ENCODE measurements at regions not wholly inside any gene's neighbourhood (a gene's known extent, or its start where the extent isn't known, plus 50 kb on each side); places are given as distances from the start of the nearest gene placed in this dataset.

DNA sequence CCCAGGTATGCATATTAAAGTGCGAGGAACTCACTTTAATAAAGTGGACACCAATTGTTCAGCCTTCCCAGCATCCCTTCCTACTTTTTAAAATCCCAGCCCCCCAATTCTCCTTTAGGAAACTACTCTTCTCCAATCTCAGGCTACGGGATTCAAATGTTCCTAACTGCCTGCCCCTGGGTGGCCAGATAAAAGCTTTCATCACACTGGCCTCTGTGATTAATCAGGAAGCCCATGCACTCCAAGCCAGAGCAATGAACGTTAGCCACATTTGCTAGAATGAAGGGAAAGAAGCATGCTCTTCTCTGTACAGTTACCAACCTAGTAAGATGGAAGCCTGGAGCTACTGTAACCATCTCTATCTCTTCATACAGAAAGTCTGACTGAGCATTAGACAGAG lies 250.3 kb upstream of the UBE2E2 start:
- intact Hi-C loops (cut with DNase I) = no loop called here
- ATAC-seq (ENCODE audit: poor library complexity) = peak; percentile 50
- no peak for DNase-seq

DNA sequence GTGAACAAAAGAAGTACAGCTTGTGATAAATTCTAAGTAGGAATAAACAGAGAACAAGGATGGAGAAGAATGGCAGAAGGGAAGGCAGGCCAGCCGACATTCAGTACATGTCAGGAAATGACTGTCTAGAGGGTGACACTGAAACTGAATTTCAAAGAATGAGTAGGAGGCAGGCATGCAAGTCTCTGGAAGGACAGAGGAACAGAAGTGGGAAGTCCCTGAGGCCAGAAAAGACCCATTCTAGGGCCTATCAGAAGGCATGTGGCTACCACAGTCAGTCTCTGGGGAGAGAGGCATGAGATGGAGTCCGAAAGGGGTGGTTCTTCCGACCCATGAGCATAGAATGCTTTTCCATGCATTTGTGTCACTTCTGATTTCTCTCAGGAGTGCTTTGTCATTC lies 243.5 kb upstream of the UBE2E2 start:
- intact Hi-C loops (cut with DNase I) = no loop called here
- no peak for ATAC-seq (ENCODE audit: poor library complexity)
- no peak for DNase-seq

DNA sequence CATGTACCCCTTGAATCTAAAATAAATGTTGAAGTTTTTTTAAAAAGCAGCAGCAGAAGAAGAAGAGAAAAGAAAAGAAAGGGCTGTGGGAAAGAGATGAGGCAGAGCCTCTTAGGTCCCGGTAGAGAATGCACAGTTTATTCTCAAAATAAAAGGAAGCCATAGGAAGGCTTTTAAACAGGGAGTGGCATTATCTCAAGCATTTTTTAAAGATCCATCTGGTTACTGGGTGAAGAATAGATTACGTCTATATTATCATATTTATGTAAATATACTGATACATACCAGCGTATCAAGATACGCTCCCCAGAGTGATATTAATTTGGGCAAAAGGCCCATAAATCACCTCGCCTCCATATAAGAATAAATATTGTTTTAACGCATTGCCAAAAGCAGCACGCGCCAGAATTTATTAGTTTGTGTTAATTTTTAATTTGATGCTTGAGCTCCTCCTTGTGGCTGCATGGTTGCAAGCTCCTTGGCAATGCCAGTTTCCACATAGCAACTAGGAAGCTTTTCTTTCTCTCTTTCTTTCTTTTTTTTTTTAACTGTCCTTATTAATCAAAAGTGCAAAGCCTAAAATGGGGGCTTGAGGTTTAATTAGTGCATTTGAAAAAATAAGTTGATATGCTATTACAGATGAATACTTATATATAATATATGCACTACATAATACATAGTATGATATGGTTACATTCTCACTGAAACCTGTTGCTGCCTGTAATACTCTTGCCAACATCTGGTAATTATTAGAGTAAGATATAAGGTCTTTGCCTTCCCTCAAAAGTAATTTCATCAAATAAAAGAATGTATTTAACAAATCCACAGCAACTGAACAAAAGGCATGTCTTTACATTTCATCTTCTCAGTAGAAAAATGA lies 242.8 kb upstream of the UBE2E2 start:
- peak; percentile 71 for ATAC-seq (ENCODE audit: poor library complexity)

DNA sequence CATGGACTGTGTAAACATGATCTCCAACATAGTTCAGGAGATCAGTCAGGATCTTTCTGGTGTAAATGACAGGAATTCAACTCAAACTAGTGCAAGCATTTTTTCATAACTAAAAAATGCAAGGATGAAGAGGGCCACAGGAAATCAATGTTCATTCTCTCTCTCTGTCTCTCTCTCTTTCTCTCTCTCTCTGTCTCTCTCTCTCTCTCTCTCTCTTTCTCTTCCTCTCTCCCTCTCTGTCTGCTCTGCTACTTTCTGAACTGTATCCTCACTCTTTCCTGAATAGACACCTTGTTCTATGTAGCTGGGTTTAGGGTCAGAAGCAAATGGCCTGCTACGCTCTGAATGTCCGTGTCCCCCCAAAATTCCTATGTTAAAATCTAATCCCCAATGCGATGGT lies 240.9 kb upstream of the UBE2E2 start:
- ATAC-seq (ENCODE audit: poor library complexity) = no peak
- intact Hi-C loops (cut with DNase I) = no loop called here
- DNase-seq = no peak

More for the DNA sequence above, 242.8 kb upstream of the UBE2E2 start:
- DNase-seq = peak; percentile 43
- intact Hi-C loops (cut with DNase I) = loop anchor here (2.0 kb wide), 1 partner anchor 396 kb away; no protein-coding TSS in a partner anchor

DNA sequence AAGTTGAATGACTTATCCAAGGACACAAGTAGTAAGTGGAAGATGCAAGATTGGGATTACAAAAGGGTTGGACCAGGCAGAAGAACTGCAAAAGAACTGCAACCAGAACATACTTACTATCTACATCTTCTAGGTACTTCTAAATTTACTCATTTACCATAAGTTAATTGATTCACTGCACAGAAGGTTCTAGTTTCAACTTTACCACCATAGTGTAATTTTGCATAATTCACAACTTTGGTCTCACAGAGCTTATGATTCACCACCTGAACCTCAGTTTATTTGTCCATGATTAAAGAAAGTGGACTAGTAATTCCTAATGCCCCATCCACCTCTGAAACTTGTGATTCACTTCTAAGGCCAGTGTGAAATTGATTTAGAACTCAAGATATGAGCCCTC lies 236.8 kb upstream of the UBE2E2 start:
- intact Hi-C loops (cut with DNase I) = no loop called here
- DNase-seq (no peak), ATAC-seq (ENCODE audit: poor library complexity) (no peak)

DNA sequence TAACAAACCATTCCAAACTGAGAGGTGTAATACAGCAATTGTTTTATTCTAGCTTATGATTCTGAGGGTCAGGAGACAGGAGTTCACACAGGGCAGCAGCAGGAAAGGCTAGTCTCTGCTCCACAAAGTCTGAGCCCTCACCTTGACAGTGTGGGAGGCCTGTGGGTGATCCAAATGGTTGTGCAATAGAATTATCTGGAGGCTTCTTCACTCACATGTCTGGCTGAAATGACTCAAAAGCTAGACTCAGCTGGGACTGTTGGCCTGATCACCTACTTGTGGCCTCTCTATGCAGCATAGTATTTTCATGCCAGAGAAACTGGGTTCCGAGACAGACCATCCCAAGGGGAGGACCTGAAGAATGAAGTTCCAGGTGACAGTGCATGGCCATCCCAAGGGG lies 233.9 kb upstream of the UBE2E2 start:
- ATAC-seq (ENCODE audit: poor library complexity) = no peak
- no peak for DNase-seq
- intact Hi-C loops (cut with DNase I) = no loop called here

DNA sequence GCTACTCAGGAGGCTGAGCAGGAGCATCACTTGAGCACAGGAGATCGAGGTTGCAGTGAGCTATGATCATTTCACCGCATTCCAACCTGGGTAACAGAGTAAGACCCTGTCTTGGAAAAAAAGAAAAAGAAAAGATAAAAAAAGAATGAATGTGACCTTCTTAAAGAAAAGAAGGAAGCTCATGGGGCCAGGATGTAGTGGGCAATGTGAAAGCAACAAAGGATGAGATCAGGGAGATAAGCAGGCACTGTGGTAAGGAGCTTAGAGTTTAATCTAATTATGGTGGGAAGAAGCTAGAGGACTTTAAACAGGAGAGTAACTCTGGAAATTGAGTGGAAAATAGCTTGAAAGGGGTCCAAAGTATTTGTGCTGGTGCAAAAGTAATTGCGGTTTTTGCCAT lies 231.6 kb upstream of the UBE2E2 start:
- intact Hi-C loops (cut with DNase I) = no loop called here
- ATAC-seq (ENCODE audit: poor library complexity) (no peak), DNase-seq (no peak)

DNA sequence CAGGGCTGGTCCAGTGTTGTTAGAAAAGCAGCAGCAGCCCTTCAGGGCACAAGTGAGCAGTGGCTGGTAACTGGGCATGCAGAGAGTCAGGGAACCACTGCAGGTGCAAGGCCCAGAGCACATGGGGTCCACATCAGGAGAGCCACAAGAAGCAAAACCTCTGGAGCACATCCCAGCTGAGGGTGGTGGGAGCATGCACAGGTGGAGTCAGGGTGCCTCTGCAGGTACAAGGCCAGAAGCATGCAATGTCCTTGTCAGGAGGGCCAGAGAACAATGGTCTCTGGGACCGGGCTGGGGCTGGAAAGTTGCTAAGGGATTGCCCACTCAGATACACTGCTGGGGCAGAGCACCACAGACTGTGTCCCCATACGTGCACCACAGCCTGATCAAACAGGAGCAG lies 226.1 kb upstream of the UBE2E2 start:
- no peak for DNase-seq
- intact Hi-C loops (cut with DNase I) = no loop called here
- no peak for ATAC-seq (ENCODE audit: poor library complexity)

DNA sequence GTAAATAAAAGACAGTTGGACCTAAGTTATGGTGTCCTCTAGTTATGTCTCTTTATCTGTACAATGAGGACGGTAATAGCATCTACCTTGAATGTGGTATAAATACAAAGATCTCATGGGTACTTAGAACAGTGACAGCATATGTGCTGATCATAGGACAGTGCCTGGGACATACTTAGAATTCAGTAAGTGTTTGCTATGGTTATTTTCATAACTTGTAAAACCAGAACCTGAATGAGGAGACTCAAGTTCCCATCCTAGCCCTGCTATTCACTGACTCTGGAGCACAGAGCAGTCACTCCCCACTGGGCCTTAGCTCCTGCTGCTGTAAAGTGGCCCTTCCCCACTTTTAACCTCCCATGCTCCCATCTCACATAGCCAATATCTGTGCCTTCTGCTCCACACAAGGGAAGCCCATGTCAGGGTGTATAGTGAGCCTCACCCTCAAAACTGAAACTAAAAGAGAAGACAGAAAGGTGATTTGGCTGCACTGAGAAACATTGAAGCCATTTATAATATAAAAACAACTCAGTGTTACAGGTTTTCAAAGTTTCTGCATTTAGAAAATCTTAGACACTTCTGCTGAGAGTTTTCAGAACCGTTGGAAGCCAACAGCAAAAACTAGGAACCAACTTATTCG lies 225.4 kb upstream of the UBE2E2 start:
- intact Hi-C loops (cut with DNase I) = no loop called here
- DNase-seq = no peak
- no peak for ATAC-seq (ENCODE audit: poor library complexity)

DNA sequence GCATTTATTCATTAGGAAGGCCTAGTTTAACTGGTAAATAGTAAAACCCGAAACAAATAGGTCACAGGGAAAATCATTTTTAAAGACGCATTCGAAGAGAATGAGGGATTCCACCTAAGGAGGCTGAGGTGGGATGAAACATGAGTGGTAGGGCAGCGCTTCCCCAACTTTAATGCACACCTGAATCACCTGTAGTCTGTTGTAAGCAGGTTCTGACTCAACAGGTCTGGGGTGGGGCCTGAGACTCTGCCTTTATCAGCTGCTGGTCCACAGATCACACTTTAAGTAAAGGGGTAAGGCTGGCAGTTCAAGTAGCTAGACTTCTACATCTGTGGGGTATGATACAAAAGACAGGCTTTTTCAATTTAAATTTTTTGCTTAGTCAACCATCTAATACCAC lies 223.5 kb upstream of the UBE2E2 start:
- DNase-seq (no peak), ATAC-seq (ENCODE audit: poor library complexity) (no peak)
- intact Hi-C loops (cut with DNase I) = no loop called here

DNA sequence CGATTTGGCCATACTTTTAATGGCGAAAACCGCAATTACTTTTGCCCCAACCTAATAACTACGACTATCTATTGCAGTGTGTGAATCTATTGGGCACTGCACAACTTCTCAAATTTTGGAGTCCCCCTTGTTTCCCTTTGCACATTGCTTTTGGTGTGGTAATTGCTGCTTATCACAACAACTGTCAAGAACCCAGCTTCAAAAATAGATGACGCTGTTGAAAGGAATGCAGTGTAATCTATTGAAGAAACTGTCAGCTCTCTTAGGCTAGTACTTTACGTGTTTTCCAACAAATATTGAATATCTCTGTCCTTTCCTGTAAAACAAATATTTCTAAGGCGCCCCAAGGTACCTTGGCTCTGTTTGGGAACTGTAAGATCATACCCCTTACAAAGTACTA lies 222.8 kb upstream of the UBE2E2 start:
- DNase-seq (no peak), ATAC-seq (ENCODE audit: poor library complexity) (peak; percentile 67)
- intact Hi-C loops (cut with DNase I) = no loop called here

DNA sequence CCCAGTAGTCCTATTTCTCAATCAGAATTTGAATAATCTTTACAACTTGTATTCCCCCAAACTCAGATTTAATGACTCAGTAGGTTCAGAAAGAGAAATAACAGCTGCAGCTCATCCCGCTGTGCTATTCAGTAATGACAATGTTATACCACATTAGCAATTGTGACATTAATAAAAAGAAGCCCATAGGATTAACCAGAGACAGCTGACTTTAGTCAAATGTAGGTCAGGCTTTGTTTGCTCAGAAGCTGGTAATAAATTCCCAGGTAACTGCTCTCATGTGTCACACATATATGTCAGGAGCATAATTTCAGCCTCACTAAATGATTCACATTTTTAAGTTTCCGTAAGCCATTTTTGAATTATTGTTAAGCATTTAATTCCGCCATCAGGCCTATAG lies 222.0 kb upstream of the UBE2E2 start:
- DNase-seq (no peak), ATAC-seq (ENCODE audit: poor library complexity) (no peak)
- intact Hi-C loops (cut with DNase I) = no loop called here

DNA sequence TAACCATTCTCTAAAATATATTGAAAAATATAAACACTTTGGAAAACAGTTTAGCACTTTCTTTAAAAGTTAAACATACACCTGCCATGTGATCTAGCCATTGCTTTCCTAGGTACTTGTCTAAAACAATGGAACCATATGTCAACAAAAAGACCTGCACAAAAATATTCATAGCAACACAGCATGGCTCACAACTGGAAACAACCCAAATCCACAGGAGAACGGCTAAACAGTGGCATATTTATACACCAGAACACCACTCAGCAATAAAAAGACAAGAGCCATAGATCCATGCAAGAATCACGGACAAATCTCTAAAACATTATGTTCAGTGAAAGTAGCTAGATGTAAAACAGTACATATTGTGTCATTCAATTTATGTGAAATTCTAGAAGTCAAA lies 221.3 kb upstream of the UBE2E2 start:
- DNase-seq (no peak), ATAC-seq (ENCODE audit: poor library complexity) (no peak)
- intact Hi-C loops (cut with DNase I) = no loop called here

DNA sequence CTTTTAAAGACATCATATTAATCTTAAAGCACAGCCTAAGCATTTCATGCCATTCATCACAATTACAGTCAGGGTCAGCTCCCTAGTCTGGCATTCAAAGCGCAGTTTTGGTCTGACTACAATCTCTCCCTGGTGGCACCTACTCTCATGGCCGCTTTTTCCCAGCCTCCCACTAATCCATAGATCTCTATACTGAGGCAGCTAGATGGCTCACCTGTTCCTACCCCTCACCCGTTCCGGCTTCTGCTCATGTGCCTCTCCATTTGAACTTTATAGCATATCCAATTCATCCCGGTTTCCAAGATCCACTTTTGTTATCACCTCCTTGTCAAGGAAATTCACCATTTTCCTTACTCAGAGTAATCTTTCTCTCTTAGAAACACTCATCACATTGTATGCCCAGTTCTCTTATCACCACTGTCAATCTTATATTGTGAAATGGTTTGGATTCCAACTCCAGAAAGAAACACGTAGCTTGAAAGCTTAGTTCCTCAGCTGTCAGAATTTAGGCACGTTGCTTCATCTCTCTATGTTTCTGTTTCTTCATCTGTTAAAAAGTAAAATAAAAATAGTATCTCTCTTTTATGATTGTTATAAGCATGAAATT lies 220.0 kb upstream of the UBE2E2 start:
- intact Hi-C loops (cut with DNase I) = no loop called here
- ATAC-seq (ENCODE audit: poor library complexity) = no peak
- no peak for DNase-seq

DNA sequence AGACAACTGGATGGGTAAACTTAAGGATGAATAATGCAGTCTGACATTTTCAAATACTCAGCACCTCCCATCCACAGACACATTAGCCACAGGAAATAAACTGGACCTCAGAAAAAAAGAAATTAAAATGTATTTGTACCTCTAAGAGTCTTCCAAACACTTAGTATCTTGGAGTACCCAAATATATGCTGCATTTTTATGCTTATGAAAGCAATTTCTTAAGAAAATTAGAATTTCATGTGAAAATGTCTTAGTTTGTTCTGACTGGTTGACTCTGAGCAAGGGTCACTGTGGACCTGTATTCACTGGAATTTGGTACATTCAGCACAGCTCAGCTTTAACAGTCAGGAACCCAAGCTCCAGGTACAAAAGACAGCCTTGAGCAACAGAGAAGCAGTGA lies 216.2 kb upstream of the UBE2E2 start:
- ATAC-seq (ENCODE audit: poor library complexity) (no peak), DNase-seq (no peak)
- intact Hi-C loops (cut with DNase I) = no loop called here

DNA sequence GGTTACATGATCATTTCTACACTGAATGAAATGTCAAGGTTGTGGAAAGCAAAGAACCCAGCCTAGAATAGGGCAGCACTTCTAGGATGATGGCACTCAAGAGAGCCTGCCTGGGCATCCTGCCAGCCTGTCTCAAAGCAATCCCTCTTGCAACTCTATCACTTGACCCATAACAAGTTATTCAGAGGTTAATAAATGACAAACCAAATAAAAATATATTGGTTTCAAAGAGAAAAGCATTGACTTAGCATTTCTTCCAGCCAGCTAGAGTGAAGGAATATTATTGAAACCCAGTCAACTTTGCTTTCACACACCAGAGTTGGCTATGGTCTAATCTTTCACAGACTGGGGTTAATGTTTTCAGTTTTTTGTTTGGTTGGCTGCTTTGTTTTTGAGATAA lies 214.6 kb upstream of the UBE2E2 start:
- DNase-seq = peak; percentile 67
- ATAC-seq (ENCODE audit: poor library complexity) = peak; percentile 85
- intact Hi-C loops (cut with DNase I) = no loop called here

DNA sequence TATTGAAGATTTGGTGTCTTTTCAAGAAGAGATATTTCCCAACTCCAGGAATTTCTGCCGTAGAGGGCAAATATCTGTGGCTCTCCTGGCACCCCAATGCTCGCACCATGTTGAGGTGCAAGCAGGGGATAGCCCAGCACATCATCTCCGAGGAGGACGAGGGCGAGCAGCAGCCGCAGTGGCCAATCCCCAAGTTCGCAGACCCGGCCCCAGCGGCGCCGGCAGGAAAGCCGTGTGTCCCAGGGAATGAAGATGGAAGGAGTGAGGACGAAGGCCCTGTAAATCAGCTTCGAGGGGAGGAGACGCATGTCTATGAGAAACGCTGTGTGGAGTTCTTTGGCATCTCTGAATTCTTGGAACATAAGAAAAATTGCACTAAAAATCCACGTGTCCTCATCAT lies 213.4 kb upstream of the UBE2E2 start:
- intact Hi-C loops (cut with DNase I) = no loop called here
- ATAC-seq (ENCODE audit: poor library complexity) = no peak
- DNase-seq = no peak

DNA sequence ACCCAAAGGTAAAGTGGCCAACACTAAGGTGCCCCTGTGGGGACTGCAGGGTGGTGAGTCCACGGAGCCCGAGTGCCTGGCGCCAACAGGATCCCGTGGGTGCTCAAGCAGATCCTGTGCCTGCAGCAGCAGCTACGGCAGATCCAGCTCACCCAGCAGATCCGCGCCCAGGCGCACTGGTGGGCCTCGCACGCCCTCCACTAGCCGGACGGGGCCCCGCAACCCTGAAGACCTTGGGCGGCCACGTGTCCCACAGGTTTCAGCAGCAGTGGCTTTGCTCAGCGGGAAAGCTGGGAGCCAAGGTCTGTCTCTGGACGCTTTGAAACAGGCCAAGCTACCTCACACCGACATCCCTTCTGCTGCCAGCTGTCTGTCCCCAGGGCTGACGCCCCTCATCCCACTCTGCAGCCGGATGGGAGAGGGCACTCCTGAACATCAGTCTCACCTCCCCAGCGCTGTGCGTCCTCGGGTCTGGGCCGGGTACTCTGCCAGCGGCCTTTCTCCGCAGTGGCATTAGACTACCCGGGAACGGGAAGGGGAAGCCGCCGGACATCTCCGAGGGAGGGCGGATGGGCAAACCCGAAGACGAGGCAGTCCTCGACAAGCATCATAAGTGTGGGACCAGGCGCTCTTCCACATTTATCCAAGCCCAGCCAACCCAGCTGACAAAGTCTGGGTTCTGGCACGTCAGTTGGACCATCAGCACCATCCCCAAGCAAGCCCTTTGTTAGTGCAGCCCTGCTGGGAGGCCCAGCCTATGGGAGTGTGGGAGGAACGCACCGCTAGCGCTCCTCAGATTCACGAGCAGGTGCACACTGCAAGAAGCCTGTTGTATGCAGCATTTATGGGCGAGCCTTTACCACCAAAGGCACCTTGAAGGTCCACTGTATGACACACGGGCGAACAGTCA lies 212.6 kb upstream of the UBE2E2 start:
- intact Hi-C loops (cut with DNase I) = no loop called here
- DNase-seq = no peak

DNA sequence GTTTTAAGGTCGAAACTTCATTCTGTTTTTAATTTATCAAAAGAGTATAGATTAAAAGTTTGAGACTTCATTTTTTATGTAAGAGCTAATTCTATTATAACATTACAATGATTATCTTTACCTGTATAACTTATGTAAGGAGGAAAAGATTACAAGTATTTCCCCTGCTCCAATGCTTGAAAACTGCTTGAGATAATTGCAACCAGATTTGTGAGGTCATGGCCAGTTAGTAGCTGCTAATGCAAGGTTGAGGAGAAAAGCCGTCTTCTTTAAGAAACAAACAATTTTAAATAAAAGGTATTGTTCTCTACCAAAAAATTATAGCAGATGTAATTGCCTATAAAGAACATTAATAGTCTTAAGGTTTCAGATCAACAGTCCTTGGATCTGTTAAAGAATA lies 208.3 kb upstream of the UBE2E2 start:
- no peak for ATAC-seq (ENCODE audit: poor library complexity)
- DNase-seq = no peak
- intact Hi-C loops (cut with DNase I) = no loop called here

More for the DNA sequence above, 212.6 kb upstream of the UBE2E2 start:
- ATAC-seq (ENCODE audit: poor library complexity) = no peak
